ENCODE measurements at regions not wholly inside any gene's neighbourhood (a gene's known extent, or its start where the extent isn't known, plus 50 kb on each side); places are given as distances from the start of the nearest gene placed in this dataset.
A peak's percentile ranks its signal among the peaks of the same experiment; 100 is the strongest.
"Not testable (repeated sequence)": the region's sequence is repeated elsewhere in the genome, so short reads cannot be mapped to it uniquely, and the experiment has no call there.

GRCh38 chr15:62320259-62320658 lies 155.2 kb upstream of the C2CD4B start:
- DNase-seq (ENCODE audit: low read depth): no peak

GRCh38 chr15:62323353-62323890 lies 158.3 kb upstream of the C2CD4B start:
- DNase-seq (ENCODE audit: low read depth): no peak

GRCh38 chr15:62324382-62324781 lies 159.3 kb upstream of the C2CD4B start:
- no peak for DNase-seq (ENCODE audit: low read depth)

GRCh38 chr15:62325597-62325996 lies 160.5 kb upstream of the C2CD4B start:
- DNase-seq (ENCODE audit: low read depth): no peak

GRCh38 chr15:62326460-62327011 lies 161.5 kb upstream of the C2CD4B start:
- no peak for DNase-seq (ENCODE audit: low read depth)

- DNase-seq (ENCODE audit: low read depth): no peak
Measured at GRCh38 chr15:62327406-62327805, 162.3 kb upstream of the C2CD4B start.

- not testable (repeated sequence) for DNase-seq (ENCODE audit: low read depth)
Measured at GRCh38 chr15:62332472-62332871, 167.4 kb upstream of the C2CD4B start.

- no peak for DNase-seq (ENCODE audit: low read depth)
Measured at GRCh38 chr15:62334536-62334935, 169.5 kb upstream of the C2CD4B start.

GRCh38 chr15:62337934-62338333 lies 172.8 kb upstream of the C2CD4B start:
- DNase-seq (ENCODE audit: low read depth): no peak

GRCh38 chr15:62338497-62338896 lies 173.4 kb upstream of the C2CD4B start:
- DNase-seq (ENCODE audit: low read depth): no peak

- no peak for DNase-seq (ENCODE audit: low read depth)
Measured at GRCh38 chr15:62342959-62343358, 177.9 kb upstream of the C2CD4B start.

- DNase-seq (ENCODE audit: low read depth): no peak
Measured at GRCh38 chr15:62343397-62343796, 178.3 kb upstream of the C2CD4B start.

- DNase-seq (ENCODE audit: low read depth): peak; percentile 26
Measured at GRCh38 chr15:62344806-62345539, 179.9 kb upstream of the C2CD4B start.

- DNase-seq (ENCODE audit: low read depth): no peak
Measured at GRCh38 chr15:62346168-62346567, 181.1 kb upstream of the C2CD4B start.

- DNase-seq (ENCODE audit: low read depth): no peak
Measured at GRCh38 chr15:62348118-62348517, 183.0 kb upstream of the C2CD4B start.

- no peak for DNase-seq (ENCODE audit: low read depth)
Measured at GRCh38 chr15:62348623-62349022, 183.5 kb upstream of the C2CD4B start.

GRCh38 chr15:62352817-62353216 lies 187.7 kb upstream of the C2CD4B start:
- DNase-seq (ENCODE audit: low read depth): no peak

- no peak for DNase-seq (ENCODE audit: low read depth)
Measured at GRCh38 chr15:62357431-62357830, 192.3 kb upstream of the C2CD4B start.

GRCh38 chr15:62359416-62359815 lies 194.3 kb upstream of the C2CD4B start:
- DNase-seq (ENCODE audit: low read depth): no peak

- DNase-seq (ENCODE audit: low read depth): no peak
Measured at GRCh38 chr15:62360332-62361097, 195.4 kb upstream of the C2CD4B start.

- no peak for DNase-seq (ENCODE audit: low read depth)
Measured at GRCh38 chr15:62362144-62362543, 197.1 kb upstream of the C2CD4B start.

GRCh38 chr15:62362608-62363007 lies 197.5 kb upstream of the C2CD4B start:
- DNase-seq (ENCODE audit: low read depth): peak; percentile 26

GRCh38 chr15:62363913-62364312 lies 198.8 kb upstream of the C2CD4B start:
- DNase-seq (ENCODE audit: low read depth): no peak
